A549 (cell line): ENCODE measurements at regions not wholly inside any gene's neighbourhood (a gene's known extent, or its start where the extent isn't known, plus 50 kb on each side); places are given as distances from the start of the nearest gene placed in this dataset.

Experiments
- ATAC-seq, 2 experiments: fragments of 200-7000 bp in 1 of 2; fragments of >200 bp in 1 of 2; cut with Nextera tagmentation in 1 of 2; cut with Tn5 transposase in 1 of 2; 3 replicates each; pipeline versions ENCODE4 v1.8.0 to v1.9.1; 2018 to 2020; ENCODE audit warnings: mild to moderate bottlenecking in 1 of 2, moderate library complexity in 1 of 2
- CTCF ChIA-PET: fragments of 300-600 bp; sonication (Branson Sonifier 250); formaldehyde crosslinking; extraction: SDS; loops from one replicate; lab custom pipeline; 2021; ENCODE audit warnings: antibody characterized with exemption, inconsistent platforms; lab: Yijun Ruan, JAX
- POLR2A ChIA-PET: fragments of 350-600 bp; formaldehyde crosslinking; extraction: SDS; loops from one replicate; lab custom pipeline; 2021; ENCODE audit warnings: antibody characterized with exemption, inconsistent platforms; lab: Yijun Ruan, JAX
- DNase-seq, 2 experiments: peaks; one replicate each; pipeline versions ENCODE4 v3.0.0 to v3.0.0-alpha.2; 2011 to 2016; ENCODE audit warnings: low read depth in 1 of 2, low spot score in 1 of 2
- FAIRE-seq: peaks from 2 replicates; lab custom pipeline; 2011; peaks lifted over from hg19 to GRCh38; lab: Jason Lieb, UNC
- H3K27ac ChIP-seq, 2 experiments: fragments of >200 bp; sonication (Bioruptor Twin); formaldehyde crosslinking; 3 replicates each; pipeline ENCODE4 v1.5.1; 2016 to 2017
- H3K4me1 ChIP-seq: fragments of >200 bp; sonication (Bioruptor Twin); formaldehyde crosslinking; 3 replicates; pipeline ENCODE4 v1.6.1; 2016
- H3K4me2 ChIP-seq: fragments of >200 bp; sonication (Bioruptor Twin); formaldehyde crosslinking; 3 replicates; pipeline ENCODE4 v1.6.1; 2016
- H3K4me3 ChIP-seq: fragments of >200 bp; sonication (Bioruptor Twin); formaldehyde crosslinking; 3 replicates; pipeline ENCODE4 v1.5.1; 2016
- H3K9me3 ChIP-seq: fragments of >200 bp; sonication (Bioruptor Twin); formaldehyde crosslinking; 3 replicates; pipeline ENCODE4 v1.6.1; 2016
- CBX2 ChIP-seq: fragments of 200-600 bp; sonication (generic); IDR thresholded peaks from 2 replicates; pipeline ENCODE4 v1.6.1; 2016; ENCODE audit warnings: low read depth, mild to moderate bottlenecking, borderline replicate concordance
- CBX8 ChIP-seq: fragments of 200-600 bp; sonication (generic); IDR thresholded peaks from 2 replicates; pipeline ENCODE4 v1.6.1; 2016
- CHD2 ChIP-seq: fragments of 150-350 bp; IDR thresholded peaks from 2 replicates; pipeline ENCODE4 v1.6.1; 2014; ENCODE audit warnings: low read length; ENCODE audit not compliant: partially characterized antibody
- CHD4 ChIP-seq: fragments of 200-600 bp; sonication (generic); IDR thresholded peaks from 2 replicates; pipeline ENCODE4 v1.6.1; 2016; ENCODE audit warnings: antibody characterized with exemption, mild to moderate bottlenecking, borderline replicate concordance
- CTCF ChIP-seq: fragments of >200 bp; sonication (Bioruptor Twin); formaldehyde crosslinking; IDR thresholded peaks from 3 replicates; pipeline ENCODE4 v1.5.1; 2016
- EHMT2 ChIP-seq: fragments of 200-600 bp; sonication (generic); IDR thresholded peaks from 2 replicates; pipeline ENCODE4 v1.6.1; 2016; ENCODE audit warnings: antibody characterized with exemption, low read depth, mild to moderate bottlenecking, moderate library complexity
- EP300 ChIP-seq, 2 experiments: fragments of >200 bp; sonication (Bioruptor Twin); formaldehyde crosslinking; IDR thresholded peaks; 2 replicates in 1 of 2; 3 replicates in 1 of 2; pipeline ENCODE4 v1.6.1; 2016 to 2017
- FOSL2 ChIP-seq, 2 experiments: fragments of 450-650 bp in 1 of 2; fragments of >200 bp in 1 of 2; sonication (Bioruptor Twin) in 1 of 2; formaldehyde crosslinking; IDR thresholded peaks; 2 replicates each; pipeline versions ENCODE4 v1.5.0 to v1.6.1; 2016 to 2020; ENCODE audit warnings: mild to moderate bottlenecking in 1 of 2, moderate library complexity in 1 of 2
- GATA3 ChIP-seq: IDR thresholded peaks from 2 replicates; pipeline ENCODE4 v1.6.1; 2012; ENCODE audit warnings: borderline replicate concordance
- HEYL ChIP-seq: fragments of 250-450 bp; sonication (Bioruptor Pico); IDR thresholded peaks from 2 replicates; pipeline ENCODE4 v1.8.0; 2021; ENCODE audit warnings: mild to moderate bottlenecking, moderate library complexity
- HOXB13 ChIP-seq: fragments of 250-450 bp; sonication (Bioruptor Pico); IDR thresholded peaks from 2 replicates; pipeline ENCODE4 v1.5.0; 2020; ENCODE audit warnings: low read depth, mild to moderate bottlenecking, moderate library complexity
- POLR2AphosphoS2 ChIP-seq: conservative IDR thresholded peaks from 2 replicates; pipeline ENCODE4 v1.6.1; 2012; ENCODE audit warnings: low read length, improper control_type of control experiment, inconsistent platforms
- RCOR1 ChIP-seq: fragments of 150-350 bp; IDR thresholded peaks from 2 replicates; pipeline ENCODE4 v1.6.1; 2014; ENCODE audit warnings: antibody characterized with exemption, low read length, low read depth
- REST ChIP-seq: fragments of 200-600 bp; sonication (generic); IDR thresholded peaks from 2 replicates; pipeline ENCODE4 v1.6.1; 2016; ENCODE audit warnings: antibody characterized with exemption, mild to moderate bottlenecking, moderate library complexity
- RFX5 ChIP-seq: fragments of 450-650 bp; IDR thresholded peaks from 2 replicates; pipeline ENCODE4 v1.7.1; 2014; ENCODE audit warnings: antibody characterized with exemption, mild to moderate bottlenecking, moderate library complexity
- SREBF2 ChIP-seq: fragments of 450-650 bp; IDR thresholded peaks from 2 replicates; pipeline ENCODE4 v1.6.1; 2014; ENCODE audit warnings: mild to moderate bottlenecking, moderate library complexity
- TFCP2L1 ChIP-seq: fragments of 250-450 bp; sonication (Bioruptor Pico); IDR thresholded peaks from 2 replicates; pipeline ENCODE4 v1.5.0; 2021; ENCODE audit warnings: mild to moderate bottlenecking
- USF2 ChIP-seq: fragments of 450-650 bp; IDR thresholded peaks from 2 replicates; pipeline ENCODE4 v1.6.1; 2014; ENCODE audit warnings: antibody characterized with exemption
- WGBS: methylation state at CpG from one replicate; pipeline ENCODE4 v1.1.6; 2017; ENCODE audit errors: missing lambda C conversion rate; 5-methylcytosine and 5-hydroxymethylcytosine counted together
- TF ChIP-seq, protein P1 (sequence below): fragments of >200 bp; sonication (Bioruptor Twin); formaldehyde crosslinking; IDR thresholded peaks from 3 replicates; pipeline ENCODE4 v1.6.1; 2016

DNA sequence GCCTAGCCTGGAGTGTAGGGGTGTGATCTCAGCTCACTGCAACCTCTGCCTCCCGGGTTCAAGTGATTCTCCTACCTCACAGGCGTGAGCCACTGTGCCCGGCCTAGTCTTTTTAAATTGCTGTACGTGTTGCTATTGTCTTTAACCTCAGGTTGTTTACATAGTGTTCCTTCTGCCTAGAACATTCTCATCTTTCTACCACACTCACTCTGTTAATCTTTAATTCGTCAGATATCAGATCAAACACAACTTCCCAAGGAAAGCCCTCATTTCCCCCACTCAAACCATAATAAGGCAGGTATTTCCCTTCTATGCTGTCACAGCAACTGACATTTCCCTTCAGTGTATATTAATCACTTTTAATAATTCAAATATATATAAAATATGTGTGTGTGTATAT, 1310.0 kb upstream of the C9orf72 start:
- no peak for ATAC-seq

GRCh38 chr9:28887188-28887884, 1314.1 kb upstream of the C9orf72 start:
- H3K4me1 ChIP-seq, result peaks cover 6% of the 10 kb centered on the region; the same call in 1 of the 3 replicates
- no peak for DNase-seq
- H3K27ac ChIP-seq, result no peak overlapping the region; a peak in 1 of 6 replicates
- H3K4me2 ChIP-seq, result peak overlapping the region; percentile 13; the same call in 1 of the 3 replicates
- FAIRE-seq, result no peak
- no peak overlapping the region for H3K4me3 ChIP-seq
- no peak for TF ChIP-seq CTCF
- TF ChIP-seq RFX5, result no peak
- TF ChIP-seq, all 56 proteins: peak for 0
- ATAC-seq, result no peak
- ChIA-PET POLR2A (no interaction called here), CTCF (interaction anchor here (0.9 kb wide), 1 partner anchor 10 kb away, joined by 3 read pairs; no protein-coding TSS in a partner anchor)
- H3K9me3 ChIP-seq, result no peaks in the 10 kb centered on the region
- 47% methylated on average over 2 of the region's 2 CpGs for WGBS

More for the DNA sequence above, 1310.0 kb upstream of the C9orf72 start:
- peak overlapping the region; percentile 18; the same call in 1 of the 3 replicates for H3K4me2 ChIP-seq
- 20% methylated on average over 5 of the region's 5 CpGs for WGBS
- POLR2A ChIA-PET, result no interaction called here
- TF ChIP-seq CBX2 (no peak), FOSL2 (IDR thresholded peaks at IDR 0.05) (no peak), FOSL2 (CRISPR knock-in tag; IDR thresholded peaks at IDR 0.05) (no peak), RCOR1 (no peak), GATA3 (no peak), USF2 (no peak), CHD4 (no peak), HEYL (CRISPR knock-in tag) (no peak), EP300 (IDR thresholded peaks at IDR 0.05) (no peak), CBX8 (no peak)
- TF ChIP-seq, protein P1, sequence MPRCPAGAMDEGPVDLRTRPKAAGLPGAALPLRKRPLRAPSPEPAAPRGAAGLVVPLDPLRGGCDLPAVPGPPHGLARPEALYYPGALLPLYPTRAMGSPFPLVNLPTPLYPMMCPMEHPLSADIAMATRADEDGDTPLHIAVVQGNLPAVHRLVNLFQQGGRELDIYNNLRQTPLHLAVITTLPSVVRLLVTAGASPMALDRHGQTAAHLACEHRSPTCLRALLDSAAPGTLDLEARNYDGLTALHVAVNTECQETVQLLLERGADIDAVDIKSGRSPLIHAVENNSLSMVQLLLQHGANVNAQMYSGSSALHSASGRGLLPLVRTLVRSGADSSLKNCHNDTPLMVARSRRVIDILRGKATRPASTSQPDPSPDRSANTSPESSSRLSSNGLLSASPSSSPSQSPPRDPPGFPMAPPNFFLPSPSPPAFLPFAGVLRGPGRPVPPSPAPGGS, result no peak
- TF ChIP-seq, all 56 proteins: peak for 0
- peaks cover 6% of the 10 kb centered on the region; the same call in 1 of the 3 replicates for H3K4me1 ChIP-seq
- no peak overlapping the region for H3K4me3 ChIP-seq
- peak overlapping the region; percentile 4 to 38; a peak in 1 of 6 replicates for H3K27ac ChIP-seq
- FAIRE-seq (no peak), DNase-seq (peak in 1 of 2 experiments; percentile 16)
- CTCF ChIA-PET, result no interaction called here
- no peaks in the 10 kb centered on the region for H3K9me3 ChIP-seq

DNA sequence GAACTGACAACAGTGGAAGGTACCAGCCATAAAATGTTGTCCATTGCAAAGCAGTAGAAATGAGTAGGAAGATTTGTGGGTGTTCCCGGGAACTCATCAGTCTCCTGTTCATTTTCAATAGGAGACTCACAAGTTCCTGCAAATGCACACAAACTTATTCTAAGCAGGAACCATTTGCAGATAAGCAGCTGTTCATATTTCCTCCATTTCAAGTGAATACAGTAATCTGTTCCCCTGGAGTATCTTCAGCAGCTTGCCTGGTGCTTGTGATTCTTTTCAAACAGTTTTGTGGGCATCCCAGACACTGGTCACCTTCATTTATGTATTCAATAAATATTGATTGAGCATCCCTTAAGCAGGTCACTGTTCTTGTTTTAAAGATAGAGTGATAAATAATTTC, 1315.5 kb upstream of the C9orf72 start:
- FAIRE-seq, result no peak

GRCh38 chr9:28892538-28892937, 1319.3 kb upstream of the C9orf72 start:
- no peak for DNase-seq
- Histone ChIP-seq H3K4me1 (no peaks in the 10 kb centered on the region), H3K9me3 (no peaks in the 10 kb centered on the region), H3K4me2 (no peak overlapping the region), H3K27ac (no peak overlapping the region), H3K4me3 (no peak overlapping the region)
- WGBS, result 33% methylated on average over 1 of the region's 1 CpG
- no peak for ATAC-seq
- FAIRE-seq, result no peak
- TF ChIP-seq REST (no peak), CBX2 (no peak), POLR2AphosphoS2 (no peak), TFCP2L1 (CRISPR knock-in tag) (no peak)
- TF ChIP-seq, protein P1, result no peak
- CTCF ChIA-PET, result no interaction called here
- POLR2A ChIA-PET, result no interaction called here

More for the DNA sequence above, 1315.5 kb upstream of the C9orf72 start:
- Histone ChIP-seq H3K9me3 (no peaks in the 10 kb centered on the region), H3K27ac (no peak overlapping the region), H3K4me3 (no peak overlapping the region), H3K4me1 (no peaks in the 10 kb centered on the region), H3K4me2 (no peak overlapping the region)
- POLR2A ChIA-PET, result no interaction called here
- TF ChIP-seq HOXB13 (CRISPR knock-in tag) (no peak), SREBF2 (no peak), EHMT2 (no peak), TFCP2L1 (CRISPR knock-in tag) (no peak), CHD2 (no peak)
- ATAC-seq (no peak), DNase-seq (no peak)
- CTCF ChIA-PET, result no interaction called here
- WGBS, result 93% methylated on average over 1 of the region's 1 CpG
